ENCODE measurements at regions not wholly inside any gene's neighbourhood (a gene's known extent, or its start where the extent isn't known, plus 50 kb on each side); places are given as distances from the start of the nearest gene placed in this dataset.

GRCh38 chr15:88982304-88982945, 69.2 kb upstream of the MFGE8 start:
- H2AFZ ChIP-seq (ENCODE audit: low read depth, low read length): peak overlapping the region; percentile 92
- POLR2A ChIA-PET: interaction anchor here (0.6 to 1.6 kb wide), 7 partner anchors 10 to 77 kb away, joined by 3 to 4 read pairs (median 3); no protein-coding TSS in a partner anchor
- ATAC-seq (peak; percentile 25), FAIRE-seq (peak; percentile 32), DNase-seq (ENCODE audit: extremely low read depth in 1 of 4, low spot score in 3 of 4) (peak in 2 of 4 experiments; percentile 35 to 60)
- intact Hi-C loops (cut with micrococcal nuclease) (no loop called here), in situ Hi-C loops (cut with MboI) (no loop called here)
- H4K20me1 ChIP-seq (replicated peaks; ENCODE audit: control insufficient read depth, insufficient read depth, low read length): no peaks in the 10 kb centered on the region
- H3K4me2 ChIP-seq (ENCODE audit: insufficient read depth, low read length): peak overlapping the region; percentile 10; the same call in 1 of the 2 replicates
- no peaks in the 10 kb centered on the region for H3K27me3 ChIP-seq (ENCODE audit: control insufficient read depth in 2 of 2, insufficient read depth in 2 of 2, low read length in 2 of 2)
- BruUV-seq (replicated peaks): no TSS peak
- peak overlapping the region in 1 of 2 experiments; percentile 84; a peak in 2 of 4 replicates for H3K9ac ChIP-seq (ENCODE audit: insufficient read depth in 1 of 2, low read depth in 2 of 2, low read length in 2 of 2)
- 38% methylated on average over 6 of the region's 7 CpGs for WGBS (ENCODE audit: insufficient coverage, low coverage, missing lambda C conversion rate)
- H3K9me3 ChIP-seq (replicated peaks; ENCODE audit: control insufficient read depth, insufficient read depth, low read depth, low read length): no peaks in the 10 kb centered on the region
- H3K27ac ChIP-seq (ENCODE audit: extremely low read depth, low read depth, low read length): peak overlapping the region; percentile 38; the same call in 2 of the 3 replicates
- no peaks in the 10 kb centered on the region for H3K9me1 ChIP-seq (ENCODE audit: control insufficient read depth, insufficient read depth, low read length)
- CTCF ChIA-PET (ENCODE audit: low intra/inter-chr PET ratio): interaction anchor here (0.5 kb wide), 1 partner anchor 329 kb away, joined by 4 read pairs; no protein-coding TSS in a partner anchor
- no peak overlapping the region for H3K4me3 ChIP-seq
- no peaks in the 10 kb centered on the region for H3K79me2 ChIP-seq (ENCODE audit: control insufficient read depth, insufficient read depth, low read length)
- peaks cover 25 to 46% of the 10 kb centered on the region in 2 experiments for H3K4me1 ChIP-seq (replicated peaks in 1 of 2; ENCODE audit: control insufficient read depth in 2 of 2, insufficient read depth in 2 of 2, low read length in 2 of 2)
- H3K36me3 ChIP-seq (ENCODE audit: control insufficient read depth, insufficient read depth, low read length): no peaks in the 10 kb centered on the region
- TF ChIP-seq SMAD4 (CRISPR knock-in tag; conservative IDR thresholded peaks at IDR 0.05) (peak; percentile 88), CXXC5 (CRISPR knock-in tag; IDR thresholded peaks at IDR 0.05) (peak; percentile 58), ZNF354B (CRISPR knock-in tag; IDR thresholded peaks at IDR 0.05) (no peak), E2F3 (CRISPR knock-in tag; IDR thresholded peaks at IDR 0.05) (no peak), XRCC5 (IDR thresholded peaks at IDR 0.05; ENCODE audit: low read depth, low read length) (no peak), GABPB2 (CRISPR knock-in tag; conservative IDR thresholded peaks at IDR 0.05) (no peak), ZNF592 (IDR thresholded peaks at IDR 0.05) (peak; percentile 71), ARID1B (IDR thresholded peaks at IDR 0.05) (peak; percentile 42; the same call in 1 of the 2 replicates), CHAMP1 (IDR thresholded peaks at IDR 0.05) (no peak), GTF3C2 (IDR thresholded peaks at IDR 0.05; ENCODE audit: borderline replicate concordance, extremely low read depth, insufficient read length) (no peak)

Measured in K562 (cell line).